Loucy (cell line): ENCODE measurements at regions not wholly inside any gene's neighbourhood (a gene's known extent, or its start where the extent isn't known, plus 50 kb on each side); places are given as distances from the start of the nearest gene placed in this dataset.

Experiments used
- H2AFZ ChIP-seq: fragments of 200-600 bp; sonication (generic); 2 replicates; pipeline ENCODE4 v1.6.0; 2016; ENCODE audit warnings: antibody characterized with exemption, mild to moderate bottlenecking, low read length, moderate library complexity
- H3F3A ChIP-seq: fragments of 200-600 bp; 2 replicates; pipeline ENCODE4 v1.6.0; 2016; ENCODE audit warnings: antibody characterized with exemption, low read depth, mild to moderate bottlenecking
- H3K27me3 ChIP-seq: fragments of 200-600 bp; sonication (generic); 2 replicates; pipeline ENCODE4 v1.6.1; 2014; ENCODE audit warnings: low read length, mild to moderate bottlenecking; ENCODE audit not compliant: insufficient read depth, poor library complexity, severe bottlenecking
- H3K36me3 ChIP-seq: fragments of 200-600 bp; sonication (generic); 2 replicates; pipeline ENCODE4 v1.6.1; 2016; ENCODE audit warnings: low read length; ENCODE audit not compliant: insufficient read depth
- H3K4me1 ChIP-seq: fragments of 200-600 bp; sonication (generic); 2 replicates; pipeline ENCODE4 v1.5.1; 2014; ENCODE audit warnings: low read length, mild to moderate bottlenecking; ENCODE audit not compliant: insufficient read depth, poor library complexity, severe bottlenecking
- H3K4me2 ChIP-seq: fragments of 200-600 bp; sonication (generic); 2 replicates; pipeline ENCODE4 v1.6.0; 2014; ENCODE audit warnings: antibody characterized with exemption, low read length, low read depth, mild to moderate bottlenecking; ENCODE audit not compliant: poor library complexity, severe bottlenecking
- H3K4me3 ChIP-seq: fragments of 200-600 bp; sonication (generic); 2 replicates; pipeline ENCODE4 v1.5.1; 2014; ENCODE audit warnings: low read length, mild to moderate bottlenecking, mixed read lengths; ENCODE audit not compliant: poor library complexity, severe bottlenecking
- H3K79me2 ChIP-seq: fragments of 200-600 bp; sonication (generic); 2 replicates; pipeline ENCODE4 v1.6.1; 2014; ENCODE audit warnings: low read length; ENCODE audit not compliant: insufficient read depth
- H3K9ac ChIP-seq: fragments of 200-600 bp; sonication (generic); 2 replicates; pipeline ENCODE4 v1.6.0; 2014; ENCODE audit warnings: mild to moderate bottlenecking, low read depth, low read length, moderate library complexity; ENCODE audit not compliant: poor library complexity, severe bottlenecking
- H3K9me2 ChIP-seq: fragments of 200-600 bp; sonication (generic); replicated peaks from 2 replicates; pipeline ENCODE4 v1.6.1; 2016; ENCODE audit warnings: low read depth, low read length, mixed read lengths
- H3K9me3 ChIP-seq: fragments of 200-600 bp; sonication (generic); 2 replicates; pipeline ENCODE4 v1.6.1; 2014; ENCODE audit warnings: mild to moderate bottlenecking, antibody characterized with exemption, low read length, low read depth; ENCODE audit not compliant: insufficient read depth
- H4K20me1 ChIP-seq: fragments of 200-600 bp; sonication (generic); 2 replicates; pipeline ENCODE4 v1.6.0; 2014; ENCODE audit warnings: antibody characterized with exemption, low read length, mild to moderate bottlenecking; ENCODE audit not compliant: insufficient read depth, poor library complexity, severe bottlenecking
- EZH2phosphoT487 ChIP-seq: fragments of 200-600 bp; IDR thresholded peaks from 2 replicates; pipeline ENCODE4 v1.6.1; 2018; ENCODE audit warnings: antibody characterized with exemption, mild to moderate bottlenecking, moderate library complexity, borderline replicate concordance
- TF ChIP-seq, protein P1 (sequence below): fragments of 200-600 bp; sonication (generic); conservative IDR thresholded peaks from 2 replicates; pipeline ENCODE4 v1.5.1; 2014; ENCODE audit warnings: mild to moderate bottlenecking, antibody characterized with exemption, low read length

DNA sequence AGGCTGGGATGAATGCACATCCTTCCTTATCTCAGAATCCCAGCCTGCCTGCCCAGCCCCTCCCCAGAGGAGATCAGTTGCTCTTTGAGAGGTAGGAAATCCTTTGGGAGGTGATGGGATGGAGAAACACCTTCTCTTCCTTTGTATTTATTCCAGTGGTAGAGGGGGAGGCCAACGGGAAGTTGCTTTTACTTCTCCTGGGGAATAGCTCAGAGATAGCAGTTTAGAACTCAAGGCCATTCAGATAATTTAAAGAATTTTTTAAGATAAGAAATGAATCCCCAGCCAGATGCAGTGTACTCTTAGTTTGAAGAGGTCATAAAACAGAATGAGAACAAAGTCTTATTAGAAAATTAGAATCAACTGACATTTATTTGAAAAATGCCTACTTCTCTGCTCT lies 67.4 kb upstream of the PPM1B start:
- Histone ChIP-seq H3K4me3 (peak overlapping the region; percentile 18), H3K27me3 (no peaks in the 10 kb centered on the region), H3K9me2 (no peaks in the 10 kb centered on the region), H3K4me1 (peaks cover 54% of the 10 kb centered on the region), H3K79me2 (no peaks in the 10 kb centered on the region), H3K36me3 (no peaks in the 10 kb centered on the region), H3K9me3 (no peaks in the 10 kb centered on the region), H3K9ac (peak overlapping the region; percentile 68), H3K4me2 (peak overlapping the region; percentile 65), H2AFZ (peak overlapping the region; percentile 77; the same call in 1 of the 2 replicates), H4K20me1 (no peaks in the 10 kb centered on the region), H3F3A (peaks cover 4% of the 10 kb centered on the region; the same call in 1 of the 2 replicates)
- TF ChIP-seq EZH2phosphoT487, result no peak
- TF ChIP-seq, protein P1, sequence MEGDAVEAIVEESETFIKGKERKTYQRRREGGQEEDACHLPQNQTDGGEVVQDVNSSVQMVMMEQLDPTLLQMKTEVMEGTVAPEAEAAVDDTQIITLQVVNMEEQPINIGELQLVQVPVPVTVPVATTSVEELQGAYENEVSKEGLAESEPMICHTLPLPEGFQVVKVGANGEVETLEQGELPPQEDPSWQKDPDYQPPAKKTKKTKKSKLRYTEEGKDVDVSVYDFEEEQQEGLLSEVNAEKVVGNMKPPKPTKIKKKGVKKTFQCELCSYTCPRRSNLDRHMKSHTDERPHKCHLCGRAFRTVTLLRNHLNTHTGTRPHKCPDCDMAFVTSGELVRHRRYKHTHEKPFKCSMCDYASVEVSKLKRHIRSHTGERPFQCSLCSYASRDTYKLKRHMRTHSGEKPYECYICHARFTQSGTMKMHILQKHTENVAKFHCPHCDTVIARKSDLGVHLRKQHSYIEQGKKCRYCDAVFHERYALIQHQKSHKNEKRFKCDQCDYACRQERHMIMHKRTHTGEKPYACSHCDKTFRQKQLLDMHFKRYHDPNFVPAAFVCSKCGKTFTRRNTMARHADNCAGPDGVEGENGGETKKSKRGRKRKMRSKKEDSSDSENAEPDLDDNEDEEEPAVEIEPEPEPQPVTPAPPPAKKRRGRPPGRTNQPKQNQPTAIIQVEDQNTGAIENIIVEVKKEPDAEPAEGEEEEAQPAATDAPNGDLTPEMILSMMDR, result no peak

DNA sequence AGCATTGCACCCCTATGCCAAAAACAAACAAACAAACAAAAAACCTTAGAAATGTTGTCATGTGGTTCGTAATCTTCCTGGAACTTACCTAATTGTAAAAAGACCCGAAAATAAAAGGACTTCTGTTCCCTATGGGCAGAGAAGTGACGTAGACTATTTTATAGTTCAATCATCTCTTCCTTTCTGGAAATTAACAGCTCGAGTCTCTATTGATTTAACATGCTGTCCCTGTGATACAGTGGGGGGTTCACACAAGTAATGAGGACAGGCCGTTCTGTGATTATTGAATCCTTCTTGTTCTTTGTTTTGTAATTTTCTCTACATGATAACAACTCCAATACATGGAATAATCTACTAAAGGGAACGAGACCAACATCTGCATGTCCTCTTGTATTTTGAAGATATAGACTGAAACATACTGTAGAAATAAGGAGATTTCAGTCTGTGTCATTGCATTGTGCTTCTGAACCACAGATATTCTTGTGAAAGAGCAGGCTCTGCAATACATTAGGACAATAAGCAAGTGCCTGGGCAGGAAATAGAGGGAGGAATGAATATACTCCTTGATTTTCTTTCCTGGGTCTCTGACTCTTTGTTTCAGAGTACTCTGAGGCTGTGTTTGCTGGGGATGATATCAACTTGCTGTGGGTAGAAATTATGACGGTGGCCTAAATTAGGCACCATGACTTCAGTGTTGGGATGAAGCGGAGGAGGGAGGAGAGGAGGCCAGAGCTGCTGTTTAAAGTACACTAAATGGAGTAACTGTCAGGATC lies 65.7 kb upstream of the PPM1B start:
- H3K27me3 ChIP-seq, result no peaks in the 10 kb centered on the region
- TF ChIP-seq, protein P1, result no peak
- TF ChIP-seq EZH2phosphoT487, result no peak
- no peak overlapping the region for H2AFZ ChIP-seq
- peaks cover 50% of the 10 kb centered on the region for H3K4me1 ChIP-seq
- no peaks in the 10 kb centered on the region for H3K79me2 ChIP-seq
- no peaks in the 10 kb centered on the region for H3K36me3 ChIP-seq
- H3K4me2 ChIP-seq, result no peak overlapping the region
- no peak overlapping the region for H3K4me3 ChIP-seq
- H4K20me1 ChIP-seq, result no peaks in the 10 kb centered on the region
- H3K9me3 ChIP-seq, result no peaks in the 10 kb centered on the region
- H3K9me2 ChIP-seq, result no peaks in the 10 kb centered on the region
- H3F3A ChIP-seq, result peaks cover 4% of the 10 kb centered on the region; the same call in 1 of the 2 replicates
- H3K9ac ChIP-seq, result no peak overlapping the region

DNA sequence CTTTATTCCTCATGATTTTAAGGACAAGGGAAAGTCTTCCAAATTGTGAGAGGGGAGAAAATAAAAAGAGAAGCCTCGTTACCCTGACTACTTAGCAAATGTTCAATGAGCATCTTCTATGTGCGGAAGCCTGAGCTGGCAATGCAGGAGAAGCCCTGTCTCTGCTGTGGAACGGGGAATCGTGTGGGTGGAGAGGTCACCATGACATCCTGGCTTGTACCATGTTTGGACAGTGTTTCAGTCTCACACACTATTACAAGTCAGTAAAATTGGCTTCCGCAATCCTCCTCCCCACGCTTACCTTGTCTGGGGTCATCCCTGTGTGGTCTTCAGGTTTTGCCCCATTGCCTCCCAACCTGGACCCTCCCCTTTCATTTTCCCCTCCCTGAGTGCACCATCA lies 65.0 kb upstream of the PPM1B start:
- H3K9me3 ChIP-seq, result no peaks in the 10 kb centered on the region
- H3K4me2 ChIP-seq, result no peak overlapping the region
- peaks cover 4% of the 10 kb centered on the region; the same call in 1 of the 2 replicates for H3F3A ChIP-seq
- H3K79me2 ChIP-seq, result no peaks in the 10 kb centered on the region
- H3K27me3 ChIP-seq, result no peaks in the 10 kb centered on the region
- H3K9ac ChIP-seq, result no peak overlapping the region
- H3K4me1 ChIP-seq, result peaks cover 43% of the 10 kb centered on the region
- H2AFZ ChIP-seq, result no peak overlapping the region
- TF ChIP-seq, protein P1, result no peak
- TF ChIP-seq EZH2phosphoT487, result no peak
- no peak overlapping the region for H3K4me3 ChIP-seq
- H4K20me1 ChIP-seq, result no peaks in the 10 kb centered on the region
- H3K9me2 ChIP-seq, result no peaks in the 10 kb centered on the region
- H3K36me3 ChIP-seq, result no peaks in the 10 kb centered on the region
